ENCODE measurements at regions not wholly inside any gene's neighbourhood (a gene's known extent, or its start where the extent isn't known, plus 50 kb on each side); places are given as distances from the start of the nearest gene placed in this dataset.

- no peak overlapping the region for H3K9ac ChIP-seq (ENCODE audit: low read depth, low read length)
- no peaks in the 10 kb centered on the region for H3K4me1 ChIP-seq (ENCODE audit: control insufficient read depth, insufficient read depth, low read length)
- no peaks in the 10 kb centered on the region for H3K9me3 ChIP-seq (ENCODE audit: control insufficient read depth, insufficient read depth, low read length)
- no peak overlapping the region for H3K4me3 ChIP-seq (ENCODE audit: low read depth, low read length)
- H3K27ac ChIP-seq (ENCODE audit: low read depth, low read length): no peak overlapping the region
- no peaks in the 10 kb centered on the region for H3K27me3 ChIP-seq (ENCODE audit: control insufficient read depth, insufficient read depth, low read length)
- H3K36me3 ChIP-seq (ENCODE audit: control insufficient read depth, insufficient read depth, low read length): no peaks in the 10 kb centered on the region
These were observed 376.1 kb upstream of the IRX4 start for GRCh38 chr5:2258861-2259260.

- Histone ChIP-seq H3K27ac (ENCODE audit: low read depth, low read length) (no peak overlapping the region), H3K27me3 (ENCODE audit: control insufficient read depth, insufficient read depth, low read length) (no peaks in the 10 kb centered on the region), H3K4me3 (ENCODE audit: low read depth, low read length) (no peak overlapping the region), H3K4me1 (ENCODE audit: control insufficient read depth, insufficient read depth, low read length) (no peaks in the 10 kb centered on the region), H3K9me3 (ENCODE audit: control insufficient read depth, insufficient read depth, low read length) (no peaks in the 10 kb centered on the region), H3K9ac (ENCODE audit: low read depth, low read length) (no peak overlapping the region), H3K36me3 (ENCODE audit: control insufficient read depth, insufficient read depth, low read length) (no peaks in the 10 kb centered on the region)
These were observed 374.9 kb upstream of the IRX4 start for GRCh38 chr5:2257326-2258244.

- no peaks in the 10 kb centered on the region for H3K4me1 ChIP-seq (ENCODE audit: control insufficient read depth, insufficient read depth, low read length)
- H3K27ac ChIP-seq (ENCODE audit: low read depth, low read length): no peak overlapping the region
- H3K9ac ChIP-seq (ENCODE audit: low read depth, low read length): no peak overlapping the region
- H3K36me3 ChIP-seq (ENCODE audit: control insufficient read depth, insufficient read depth, low read length): no peaks in the 10 kb centered on the region
- H3K27me3 ChIP-seq (ENCODE audit: control insufficient read depth, insufficient read depth, low read length): no peaks in the 10 kb centered on the region
- no peaks in the 10 kb centered on the region for H3K9me3 ChIP-seq (ENCODE audit: control insufficient read depth, insufficient read depth, low read length)
- no peak overlapping the region for H3K4me3 ChIP-seq (ENCODE audit: low read depth, low read length)
These were observed 374.1 kb upstream of the IRX4 start for GRCh38 chr5:2256691-2257280.

- Histone ChIP-seq H3K9ac (ENCODE audit: low read depth, low read length) (no peak overlapping the region), H3K4me1 (ENCODE audit: control insufficient read depth, insufficient read depth, low read length) (no peaks in the 10 kb centered on the region), H3K27ac (ENCODE audit: low read depth, low read length) (no peak overlapping the region), H3K36me3 (ENCODE audit: control insufficient read depth, insufficient read depth, low read length) (no peaks in the 10 kb centered on the region), H3K27me3 (ENCODE audit: control insufficient read depth, insufficient read depth, low read length) (no peaks in the 10 kb centered on the region), H3K4me3 (ENCODE audit: low read depth, low read length) (no peak overlapping the region), H3K9me3 (ENCODE audit: control insufficient read depth, insufficient read depth, low read length) (no peaks in the 10 kb centered on the region)
These were observed 373.4 kb upstream of the IRX4 start for GRCh38 chr5:2255915-2256690.

- Histone ChIP-seq H3K27ac (ENCODE audit: low read depth, low read length) (no peak overlapping the region), H3K27me3 (ENCODE audit: control insufficient read depth, insufficient read depth, low read length) (no peaks in the 10 kb centered on the region), H3K9me3 (ENCODE audit: control insufficient read depth, insufficient read depth, low read length) (no peaks in the 10 kb centered on the region), H3K9ac (ENCODE audit: low read depth, low read length) (no peak overlapping the region), H3K4me1 (ENCODE audit: control insufficient read depth, insufficient read depth, low read length) (no peaks in the 10 kb centered on the region), H3K36me3 (ENCODE audit: control insufficient read depth, insufficient read depth, low read length) (no peaks in the 10 kb centered on the region), H3K4me3 (ENCODE audit: low read depth, low read length) (no peak overlapping the region)
These were observed 372.4 kb upstream of the IRX4 start for GRCh38 chr5:2254880-2255750.

- H3K4me3 ChIP-seq (ENCODE audit: low read depth, low read length): no peak overlapping the region
- H3K9me3 ChIP-seq (ENCODE audit: control insufficient read depth, insufficient read depth, low read length): no peaks in the 10 kb centered on the region
- no peaks in the 10 kb centered on the region for H3K27me3 ChIP-seq (ENCODE audit: control insufficient read depth, insufficient read depth, low read length)
- H3K4me1 ChIP-seq (ENCODE audit: control insufficient read depth, insufficient read depth, low read length): no peaks in the 10 kb centered on the region
- no peak overlapping the region for H3K27ac ChIP-seq (ENCODE audit: low read depth, low read length)
- H3K9ac ChIP-seq (ENCODE audit: low read depth, low read length): no peak overlapping the region
- H3K36me3 ChIP-seq (ENCODE audit: control insufficient read depth, insufficient read depth, low read length): no peaks in the 10 kb centered on the region
These were observed 371.7 kb upstream of the IRX4 start for GRCh38 chr5:2254406-2254805.

- Histone ChIP-seq H3K9ac (ENCODE audit: low read depth, low read length) (no peak overlapping the region), H3K27me3 (ENCODE audit: control insufficient read depth, insufficient read depth, low read length) (no peaks in the 10 kb centered on the region), H3K36me3 (ENCODE audit: control insufficient read depth, insufficient read depth, low read length) (no peaks in the 10 kb centered on the region), H3K4me1 (ENCODE audit: control insufficient read depth, insufficient read depth, low read length) (no peaks in the 10 kb centered on the region), H3K9me3 (ENCODE audit: control insufficient read depth, insufficient read depth, low read length) (no peaks in the 10 kb centered on the region), H3K4me3 (ENCODE audit: low read depth, low read length) (no peak overlapping the region), H3K27ac (ENCODE audit: low read depth, low read length) (no peak overlapping the region)
These were observed 370.6 kb upstream of the IRX4 start for GRCh38 chr5:2253040-2253975.

- no peaks in the 10 kb centered on the region for H3K27me3 ChIP-seq (ENCODE audit: control insufficient read depth, insufficient read depth, low read length)
- no peak overlapping the region for H3K4me3 ChIP-seq (ENCODE audit: low read depth, low read length)
- no peaks in the 10 kb centered on the region for H3K9me3 ChIP-seq (ENCODE audit: control insufficient read depth, insufficient read depth, low read length)
These were observed 369.0 kb upstream of the IRX4 start for GRCh38 chr5:2251751-2252150.

GRCh38 chr5:2251298-2251697 is 368.6 kb upstream of the IRX4 start:
- Histone ChIP-seq H3K4me3 (ENCODE audit: low read depth, low read length) (no peak overlapping the region), H3K27me3 (ENCODE audit: control insufficient read depth, insufficient read depth, low read length) (no peaks in the 10 kb centered on the region), H3K9ac (ENCODE audit: low read depth, low read length) (no peak overlapping the region), H3K4me1 (ENCODE audit: control insufficient read depth, insufficient read depth, low read length) (no peaks in the 10 kb centered on the region), H3K9me3 (ENCODE audit: control insufficient read depth, insufficient read depth, low read length) (no peaks in the 10 kb centered on the region), H3K27ac (ENCODE audit: low read depth, low read length) (no peak overlapping the region), H3K36me3 (ENCODE audit: control insufficient read depth, insufficient read depth, low read length) (no peaks in the 10 kb centered on the region)

More at GRCh38 chr5:2251751-2252150, 369.0 kb upstream of the IRX4 start:
- no peak overlapping the region for H3K27ac ChIP-seq (ENCODE audit: low read depth, low read length)
- H3K9ac ChIP-seq (ENCODE audit: low read depth, low read length): no peak overlapping the region
- no peaks in the 10 kb centered on the region for H3K4me1 ChIP-seq (ENCODE audit: control insufficient read depth, insufficient read depth, low read length)
- no peaks in the 10 kb centered on the region for H3K36me3 ChIP-seq (ENCODE audit: control insufficient read depth, insufficient read depth, low read length)
